HCT116 (cell line): ENCODE measurements at regions not wholly inside any gene's neighbourhood (a gene's known extent, or its start where the extent isn't known, plus 50 kb on each side); places are given as distances from the start of the nearest gene placed in this dataset.

ENCODE experiments used
- ATAC-seq: fragments of 200-7000 bp; cut with Tn5 transposase; 2 replicates; pipeline ENCODE4 v1.9.1; 2020; ENCODE audit warnings: mild to moderate bottlenecking, moderate library complexity
- BruUV-seq: library from RNA; stranded (reverse); fragments of 400-500 nt; replicated peaks from 2 replicates; lab custom pipeline; 2021; lab: Mats Ljungman, UMichigan
- CTCF ChIA-PET: fragments of 300-600 bp; sonication (Branson Sonifier 250); formaldehyde crosslinking; loops from one replicate; lab custom pipeline; 2021; ENCODE audit warnings: antibody characterized with exemption; lab: Charles Lee
- POLR2A ChIA-PET: fragments of 300-600, 350-600 bp; sonication (Branson Sonifier 250); formaldehyde crosslinking; loops from one replicate; lab custom pipeline; 2021; ENCODE audit warnings: antibody characterized with exemption; lab: Charles Lee
- RAD21 ChIA-PET, 2 experiments: fragments of 300-600 bp; sonication (Branson Sonifier 250); formaldehyde crosslinking; loops; one replicate each; lab custom pipeline; 2023; ENCODE audit warnings: low total read pairs in 2 of 2; ENCODE audit not compliant: uncharacterized antibody in 2 of 2, unreplicated experiment in 2 of 2, low non-redundant PET in 1 of 2; lab: Charles Lee
- DNase-seq: peaks from one replicate; pipeline ENCODE4 v3.0.0-alpha.2; 2010; ENCODE audit warnings: low read depth, low spot score
- H2AFZ ChIP-seq: fragments of 200-600 bp; shearing (Covaris generic), sonication (generic); 2 replicates; pipeline ENCODE4 v1.6.1; 2017; ENCODE audit warnings: low read depth, mixed run types, mixed read lengths, antibody characterized with exemption, low read length; ENCODE audit not compliant: poor library complexity, severe bottlenecking
- H3K27ac ChIP-seq: 2 replicates; pipeline ENCODE4 v1.5.1; 2012; ENCODE audit warnings: low read depth, low read length
- H3K27me3 ChIP-seq: fragments of 200-600 bp; sonication (generic); 2 replicates; pipeline ENCODE4 v1.6.1; 2016; ENCODE audit warnings: mixed run types, low read length, mixed read lengths; ENCODE audit not compliant: insufficient read depth
- H3K36me3 ChIP-seq, 2 experiments: fragments of 200-500 bp in 1 of 2; fragments of 200-600 bp in 1 of 2; sonication (Bioruptor generic) in 1 of 2; sonication (generic) in 1 of 2; 2 replicates each; pipeline versions ENCODE4 v1.5.1 to v1.6.1; 2014 to 2016; ENCODE audit warnings: low read length in 2 of 2, inconsistent platforms in 1 of 2, mixed read lengths in 1 of 2, mixed run types in 1 of 2; ENCODE audit not compliant: insufficient read depth in 2 of 2, control insufficient read depth in 1 of 2
- H3K4me1 ChIP-seq, 2 experiments: fragments of 200-600 bp in 1 of 2; sonication (generic) in 1 of 2; 2 replicates each; pipeline versions ENCODE4 v1.5.1 to v1.6.1; 2012 to 2017; ENCODE audit warnings: low read length in 2 of 2, inconsistent platforms in 1 of 2, mild to moderate bottlenecking in 1 of 2, mixed read lengths in 1 of 2, mixed run types in 1 of 2, moderate library complexity in 1 of 2; ENCODE audit not compliant: insufficient read depth in 2 of 2, control insufficient read depth in 1 of 2
- H3K4me2 ChIP-seq: fragments of 200-600 bp; sonication (generic); 2 replicates; pipeline ENCODE4 v1.6.1; 2017; ENCODE audit warnings: mixed run types, low read length, mixed read lengths
- H3K4me3 ChIP-seq, 2 experiments: fragments of 200-600 bp in 1 of 2; sonication (generic) in 1 of 2; replicated peaks in 1 of 2; 2 replicates each; pipeline ENCODE4 v1.5.1; 2011 to 2016; ENCODE audit warnings: low read length in 2 of 2, control low read depth in 1 of 2, low read depth in 1 of 2, mild to moderate bottlenecking in 1 of 2, mixed read lengths in 1 of 2, mixed run types in 1 of 2
- H3K79me2 ChIP-seq: fragments of 200-600 bp; sonication (generic); 2 replicates; pipeline ENCODE4 v1.6.1; 2017; ENCODE audit warnings: mild to moderate bottlenecking, mixed run types, low read length, moderate library complexity, mixed read lengths; ENCODE audit not compliant: insufficient read depth
- H3K9ac ChIP-seq: fragments of 200-600 bp; sonication (generic); 2 replicates; pipeline ENCODE4 v1.6.1; 2016; ENCODE audit warnings: low read length, mixed read lengths
- H3K9me2 ChIP-seq: fragments of 200-600 bp; sonication (generic), shearing (Covaris generic); 2 replicates; pipeline ENCODE4 v1.6.1; 2017; ENCODE audit warnings: mixed run types, mild to moderate bottlenecking, moderate library complexity; ENCODE audit not compliant: insufficient read depth
- H3K9me3 ChIP-seq, 2 experiments: fragments of 200-500 bp in 1 of 2; fragments of 200-600 bp in 1 of 2; sonication (Bioruptor generic) in 1 of 2; sonication (generic) in 1 of 2; 2 replicates each; pipeline ENCODE4 v1.6.1; 2014 to 2017; ENCODE audit warnings: low read length in 2 of 2, mixed read lengths in 2 of 2, inconsistent platforms in 1 of 2, low read depth in 1 of 2, mild to moderate bottlenecking in 1 of 2, mixed run types in 1 of 2, moderate library complexity in 1 of 2; ENCODE audit not compliant: control insufficient read depth in 1 of 2, insufficient read depth in 1 of 2
- H4K20me1 ChIP-seq: fragments of 200-600 bp; sonication (generic), shearing (Covaris generic); 2 replicates; pipeline ENCODE4 v1.6.1; 2017; ENCODE audit warnings: mixed run types, mild to moderate bottlenecking, moderate library complexity; ENCODE audit not compliant: insufficient read depth
- CEBPB ChIP-seq: IDR thresholded peaks from 2 replicates; pipeline ENCODE4 v1.6.1; 2012; ENCODE audit warnings: low read depth
- EGR1 ChIP-seq: IDR thresholded peaks from 2 replicates; pipeline ENCODE4 v1.6.1; 2012; ENCODE audit warnings: low read depth
- ELF1 ChIP-seq: IDR thresholded peaks from 2 replicates; pipeline ENCODE4 v1.6.1; 2012; ENCODE audit warnings: low read depth, borderline replicate concordance
- EZH2phosphoT487 ChIP-seq: fragments of 200-600 bp; IDR thresholded peaks from 2 replicates; pipeline ENCODE4 v1.6.1; 2018; ENCODE audit warnings: antibody characterized with exemption, borderline replicate concordance
- FOSL1 ChIP-seq: IDR thresholded peaks from 2 replicates; pipeline ENCODE4 v1.6.1; 2012; ENCODE audit warnings: low read depth
- JUND ChIP-seq: IDR thresholded peaks from 2 replicates; pipeline ENCODE4 v1.6.1; 2012
- POLR2A ChIP-seq: IDR thresholded peaks from 2 replicates; pipeline ENCODE4 v1.7.0; 2011; ENCODE audit warnings: borderline replicate concordance; ENCODE audit not compliant: insufficient read depth, insufficient read length; ENCODE audit errors: extremely low read depth
- POLR2AphosphoS5 ChIP-seq: IDR thresholded peaks from 2 replicates; pipeline ENCODE4 v1.6.1; 2011; ENCODE audit warnings: mild to moderate bottlenecking, low read depth, low read length, moderate library complexity
- SIN3A ChIP-seq: IDR thresholded peaks from 2 replicates; pipeline ENCODE4 v1.6.1; 2012; ENCODE audit warnings: low read depth
- SP1 ChIP-seq: IDR thresholded peaks from 2 replicates; pipeline ENCODE4 v1.6.1; 2012; ENCODE audit warnings: low read depth
- SRF ChIP-seq: IDR thresholded peaks from 2 replicates; pipeline ENCODE4 v1.6.1; 2012; ENCODE audit warnings: low read depth
- YY1 ChIP-seq: IDR thresholded peaks from 2 replicates; pipeline ENCODE4 v1.6.1; 2011; ENCODE audit warnings: low read length, low read depth, moderate library complexity, mild to moderate bottlenecking; ENCODE audit not compliant: insufficient replicate concordance; ENCODE audit errors: extremely low read depth
- ZFX ChIP-seq: fragments of 450-650 bp; IDR thresholded peaks from 2 replicates; pipeline ENCODE4 v1.6.1; 2017
- ZNF274 ChIP-seq: fragments of 200-500 bp; sonication (Bioruptor generic); IDR thresholded peaks from 2 replicates; pipeline ENCODE4 v1.6.1; 2014; ENCODE audit warnings: mild to moderate bottlenecking, low read depth, low read length, inconsistent platforms
- intact Hi-C: fragments of 100-400 bp; cut with micrococcal nuclease; formaldehyde crosslinking; loops from 2 replicates; pipeline ENCODE4 v1.10.0; 2022
- TF ChIP-seq, protein P1 (sequence below), 3 experiments: fragments of 200-600 bp in 1 of 3; sonication (generic) in 1 of 3; IDR thresholded peaks in 2 of 3; conservative IDR thresholded peaks in 1 of 3; 2 replicates each; pipeline ENCODE4 v1.5.1; 2012 to 2017; ENCODE audit warnings: low read depth in 2 of 3, low read length in 2 of 3, antibody characterized with exemption in 1 of 3, borderline replicate concordance in 1 of 3, control low read depth in 1 of 3, mild to moderate bottlenecking in 1 of 3, mixed read lengths in 1 of 3, mixed run types in 1 of 3, moderate library complexity in 1 of 3; ENCODE audit not compliant: insufficient read depth in 1 of 3
- TF ChIP-seq, protein P2 (sequence below): IDR thresholded peaks from 2 replicates; pipeline ENCODE4 v1.6.1; 2011; ENCODE audit warnings: mild to moderate bottlenecking, low read length, moderate library complexity; ENCODE audit not compliant: insufficient replicate concordance; ENCODE audit errors: extremely low read depth

DNA sequence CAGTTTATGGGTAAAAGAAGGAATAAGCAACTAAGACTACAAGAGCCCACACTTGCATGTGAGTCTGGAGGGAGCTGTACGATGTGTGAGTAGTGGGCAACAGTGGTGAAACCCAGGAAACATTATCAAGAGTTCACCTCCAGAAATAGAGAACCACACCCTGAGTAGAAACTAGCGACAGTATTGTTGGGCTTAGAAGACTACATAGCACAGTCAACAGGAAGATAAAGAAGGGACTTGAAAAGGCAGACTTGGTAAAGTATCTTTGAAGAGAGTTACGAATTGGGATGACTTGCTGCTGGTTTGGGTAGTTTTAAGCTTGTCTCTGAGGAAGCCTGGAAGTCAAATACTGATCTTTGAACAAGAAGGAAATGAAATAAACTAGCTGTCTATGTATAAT lies 223.2 kb upstream of the GNAI1 start:
- POLR2A ChIA-PET: no interaction called here
- Histone ChIP-seq H3K27me3 (no peaks in the 10 kb centered on the region), H2AFZ (no peak overlapping the region), H3K4me1 (peaks cover 0 to 7% of the 10 kb centered on the region in 2 experiments; a peak in 1 of 4 replicates), H3K36me3 (no peaks in the 10 kb centered on the region), H3K27ac (no peak overlapping the region), H3K9ac (no peak overlapping the region), H4K20me1 (no peaks in the 10 kb centered on the region), H3K9me3 (no peaks in the 10 kb centered on the region), H3K4me3 (no peak overlapping the region), H3K79me2 (no peaks in the 10 kb centered on the region), H3K4me2 (no peak overlapping the region), H3K9me2 (0 out of 2 replicates have a peak, but pooled peaks cover 2% of the 10 kb centered on the region)
- RAD21 ChIA-PET: no interaction called here
- TF ChIP-seq EZH2phosphoT487 (no peak), POLR2AphosphoS5 (no peak), ELF1 (no peak), CEBPB (no peak), EGR1 (no peak), FOSL1 (no peak), JUND (no peak), ZNF274 (no peak), YY1 (no peak), ZFX (no peak), SP1 (no peak), POLR2A (no peak), SRF (no peak), SIN3A (no peak)
- TF ChIP-seq, protein P1, sequence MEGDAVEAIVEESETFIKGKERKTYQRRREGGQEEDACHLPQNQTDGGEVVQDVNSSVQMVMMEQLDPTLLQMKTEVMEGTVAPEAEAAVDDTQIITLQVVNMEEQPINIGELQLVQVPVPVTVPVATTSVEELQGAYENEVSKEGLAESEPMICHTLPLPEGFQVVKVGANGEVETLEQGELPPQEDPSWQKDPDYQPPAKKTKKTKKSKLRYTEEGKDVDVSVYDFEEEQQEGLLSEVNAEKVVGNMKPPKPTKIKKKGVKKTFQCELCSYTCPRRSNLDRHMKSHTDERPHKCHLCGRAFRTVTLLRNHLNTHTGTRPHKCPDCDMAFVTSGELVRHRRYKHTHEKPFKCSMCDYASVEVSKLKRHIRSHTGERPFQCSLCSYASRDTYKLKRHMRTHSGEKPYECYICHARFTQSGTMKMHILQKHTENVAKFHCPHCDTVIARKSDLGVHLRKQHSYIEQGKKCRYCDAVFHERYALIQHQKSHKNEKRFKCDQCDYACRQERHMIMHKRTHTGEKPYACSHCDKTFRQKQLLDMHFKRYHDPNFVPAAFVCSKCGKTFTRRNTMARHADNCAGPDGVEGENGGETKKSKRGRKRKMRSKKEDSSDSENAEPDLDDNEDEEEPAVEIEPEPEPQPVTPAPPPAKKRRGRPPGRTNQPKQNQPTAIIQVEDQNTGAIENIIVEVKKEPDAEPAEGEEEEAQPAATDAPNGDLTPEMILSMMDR (IDR thresholded peaks at IDR 0.05 in 2 of 3, conservative IDR thresholded peaks at IDR 0.05 in 1 of 3; ENCODE audit: borderline replicate concordance in 1 of 3, insufficient read depth in 1 of 3, low read depth in 2 of 3, low read length in 2 of 3): no peak
- TF ChIP-seq, protein P2, sequence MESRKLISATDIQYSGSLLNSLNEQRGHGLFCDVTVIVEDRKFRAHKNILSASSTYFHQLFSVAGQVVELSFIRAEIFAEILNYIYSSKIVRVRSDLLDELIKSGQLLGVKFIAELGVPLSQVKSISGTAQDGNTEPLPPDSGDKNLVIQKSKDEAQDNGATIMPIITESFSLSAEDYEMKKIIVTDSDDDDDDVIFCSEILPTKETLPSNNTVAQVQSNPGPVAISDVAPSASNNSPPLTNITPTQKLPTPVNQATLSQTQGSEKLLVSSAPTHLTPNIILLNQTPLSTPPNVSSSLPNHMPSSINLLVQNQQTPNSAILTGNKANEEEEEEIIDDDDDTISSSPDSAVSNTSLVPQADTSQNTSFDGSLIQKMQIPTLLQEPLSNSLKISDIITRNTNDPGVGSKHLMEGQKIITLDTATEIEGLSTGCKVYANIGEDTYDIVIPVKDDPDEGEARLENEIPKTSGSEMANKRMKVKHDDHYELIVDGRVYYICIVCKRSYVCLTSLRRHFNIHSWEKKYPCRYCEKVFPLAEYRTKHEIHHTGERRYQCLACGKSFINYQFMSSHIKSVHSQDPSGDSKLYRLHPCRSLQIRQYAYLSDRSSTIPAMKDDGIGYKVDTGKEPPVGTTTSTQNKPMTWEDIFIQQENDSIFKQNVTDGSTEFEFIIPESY: no peak
- no peak for DNase-seq
- intact Hi-C loops: no loop called here
- CTCF ChIA-PET: no interaction called here
- BruUV-seq: no TSS peak
- no peak for ATAC-seq
